Activated CD4-positive, alpha-beta memory T cell treated with anti-CD3 and anti-CD28 coated beads, Interleukin-2, amount 10 ng/mL, durations not matched to agents 7 days and 5 days (primary cell): ENCODE measurements at regions not wholly inside any gene's neighbourhood (a gene's known extent, or its start where the extent isn't known, plus 50 kb on each side); places are given as distances from the start of the nearest gene placed in this dataset.

Experiments
- CTCF ChIA-PET: fragments of 350-600 bp; sonication (Branson Sonifier 250); formaldehyde crosslinking; loops from one replicate; lab custom pipeline; 2021; ENCODE audit warnings: antibody characterized with exemption, inconsistent platforms; lab: Charles Lee
- POLR2A ChIA-PET: fragments of 350-600 bp; sonication (Branson Sonifier 250); formaldehyde crosslinking; loops from one replicate; lab custom pipeline; 2021; ENCODE audit warnings: antibody characterized with exemption; lab: Charles Lee
- DNase-seq: peaks from one replicate; pipeline ENCODE4 v3.0.0-alpha.2; 2020
- H3K27ac Mint-ChIP-seq: one replicate; pipeline ENCODE4 v1.8.0; 2021; ENCODE audit warnings: mild to moderate bottlenecking, mixed read lengths
- H3K27me3 Mint-ChIP-seq: one replicate; pipeline ENCODE4 v1.8.0; 2021; ENCODE audit warnings: mixed read lengths
- H3K36me3 Mint-ChIP-seq: one replicate; pipeline ENCODE4 v1.8.0; 2021; ENCODE audit warnings: low read depth, mixed read lengths
- H3K4me1 Mint-ChIP-seq: one replicate; pipeline ENCODE4 v1.8.0; 2021; ENCODE audit warnings: mixed read lengths
- H3K4me3 Mint-ChIP-seq: one replicate; pipeline ENCODE4 v1.8.0; 2021; ENCODE audit warnings: mild to moderate bottlenecking, mixed read lengths
- H3K9me3 Mint-ChIP-seq: one replicate; pipeline ENCODE4 v1.8.0; 2021; ENCODE audit warnings: mixed read lengths

DNA sequence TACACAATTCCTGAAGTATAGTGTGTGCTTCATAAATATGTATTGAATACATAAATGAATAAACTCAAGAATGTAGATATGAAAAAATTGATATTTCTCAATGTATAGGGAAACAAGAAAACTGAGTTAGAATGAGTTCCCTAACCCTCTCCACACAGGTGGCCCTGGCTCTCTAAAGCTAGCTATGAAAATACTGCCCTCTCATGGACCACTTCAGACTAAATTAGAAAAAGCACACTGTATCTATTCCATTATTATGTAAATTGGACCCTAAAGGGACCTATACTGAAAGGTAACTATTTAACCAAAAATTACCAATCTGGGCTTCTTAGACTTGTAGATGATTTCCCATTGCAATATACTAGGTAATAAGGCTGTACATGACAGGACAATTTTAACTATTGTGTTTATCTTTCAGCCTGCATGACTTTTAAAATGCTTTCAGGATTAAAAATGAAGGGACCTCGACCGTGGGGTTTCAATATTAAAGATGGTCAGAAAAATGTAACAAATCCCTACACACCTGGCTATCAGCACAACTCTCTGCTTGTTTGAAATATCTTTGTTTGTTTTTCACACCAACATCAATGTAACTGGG lies 672.5 kb upstream of the KIF2B start:
- no peaks in the 10 kb centered on the region for H3K27me3 Mint-ChIP-seq
- no peak overlapping the region for H3K4me3 Mint-ChIP-seq
- no peaks in the 10 kb centered on the region for H3K36me3 Mint-ChIP-seq
- ChIA-PET CTCF (no interaction called here), POLR2A (no interaction called here)
- no peak for DNase-seq
- H3K27ac Mint-ChIP-seq: no peak overlapping the region
- peaks cover 5% of the 10 kb centered on the region for H3K9me3 Mint-ChIP-seq
- H3K4me1 Mint-ChIP-seq: no peaks in the 10 kb centered on the region

DNA sequence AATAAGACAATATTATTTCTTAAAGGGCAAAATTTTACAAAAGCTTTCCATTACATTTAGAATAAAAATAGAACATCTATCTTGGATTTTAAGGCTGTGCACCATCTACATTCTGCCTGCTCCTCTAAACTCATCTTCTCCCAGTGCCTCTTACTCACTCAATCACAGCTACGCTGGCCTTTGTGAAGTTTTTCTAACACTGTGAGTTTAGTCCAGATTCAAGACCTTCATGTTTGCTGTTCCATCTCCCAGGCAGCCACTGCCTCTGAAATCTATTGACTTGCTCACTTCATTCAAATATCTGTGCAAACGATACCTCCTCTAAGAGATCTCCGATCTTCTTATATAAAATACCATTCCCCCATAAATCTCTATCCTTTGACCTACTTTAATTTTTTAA lies 673.4 kb upstream of the KIF2B start:
- CTCF ChIA-PET: no interaction called here
- no peak for DNase-seq
- H3K4me1 Mint-ChIP-seq: no peaks in the 10 kb centered on the region
- POLR2A ChIA-PET: no interaction called here
- H3K27ac Mint-ChIP-seq: no peak overlapping the region
- H3K9me3 Mint-ChIP-seq: peaks cover 5% of the 10 kb centered on the region
- no peaks in the 10 kb centered on the region for H3K27me3 Mint-ChIP-seq
- no peaks in the 10 kb centered on the region for H3K36me3 Mint-ChIP-seq
- no peak overlapping the region for H3K4me3 Mint-ChIP-seq

DNA sequence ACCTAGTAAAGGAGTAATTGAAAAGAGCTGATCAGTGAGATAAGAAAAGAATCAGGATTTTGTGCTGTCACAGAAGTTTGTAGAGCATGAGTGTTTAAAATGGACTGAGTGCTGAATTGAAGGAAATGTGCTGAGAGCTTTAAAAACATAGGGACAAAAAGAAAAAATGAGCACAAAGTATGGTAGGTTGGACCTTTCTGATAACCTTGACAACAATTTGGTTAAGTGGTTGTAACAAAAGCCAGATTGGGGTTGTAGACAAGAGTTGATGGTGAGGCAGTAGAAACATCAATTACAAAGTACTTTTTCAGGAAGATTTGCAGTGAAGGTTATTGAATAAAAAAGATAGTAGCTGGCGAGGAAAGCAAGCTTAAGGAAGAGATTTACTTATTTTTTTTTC lies 674.7 kb upstream of the KIF2B start:
- POLR2A ChIA-PET: no interaction called here

GRCh38 chr17:53142890-53143289 lies 679.8 kb upstream of the KIF2B start:
- Mint-ChIP-seq H3K27me3 (no peaks in the 10 kb centered on the region), H3K4me3 (no peak overlapping the region), H3K9me3 (peaks cover 2% of the 10 kb centered on the region), H3K4me1 (no peaks in the 10 kb centered on the region), H3K36me3 (no peaks in the 10 kb centered on the region), H3K27ac (no peak overlapping the region)
- ChIA-PET CTCF (no interaction called here), POLR2A (no interaction called here)
- DNase-seq: no peak

More for the DNA sequence above, 674.7 kb upstream of the KIF2B start:
- no peak for DNase-seq
- no peaks in the 10 kb centered on the region for H3K36me3 Mint-ChIP-seq
- H3K4me1 Mint-ChIP-seq: no peaks in the 10 kb centered on the region
- peaks cover 5% of the 10 kb centered on the region for H3K9me3 Mint-ChIP-seq
- no peak overlapping the region for H3K27ac Mint-ChIP-seq
- H3K27me3 Mint-ChIP-seq: no peaks in the 10 kb centered on the region
- CTCF ChIA-PET: no interaction called here
- H3K4me3 Mint-ChIP-seq: no peak overlapping the region

- no peak for DNase-seq
- ChIA-PET POLR2A (no interaction called here), CTCF (no interaction called here)
- Mint-ChIP-seq H3K4me1 (no peaks in the 10 kb centered on the region), H3K27ac (no peak overlapping the region), H3K9me3 (peaks cover 2% of the 10 kb centered on the region), H3K27me3 (no peaks in the 10 kb centered on the region), H3K36me3 (no peaks in the 10 kb centered on the region), H3K4me3 (no peak overlapping the region)
These were observed 681.0 kb upstream of the KIF2B start for GRCh38 chr17:53141731-53142130.

DNA sequence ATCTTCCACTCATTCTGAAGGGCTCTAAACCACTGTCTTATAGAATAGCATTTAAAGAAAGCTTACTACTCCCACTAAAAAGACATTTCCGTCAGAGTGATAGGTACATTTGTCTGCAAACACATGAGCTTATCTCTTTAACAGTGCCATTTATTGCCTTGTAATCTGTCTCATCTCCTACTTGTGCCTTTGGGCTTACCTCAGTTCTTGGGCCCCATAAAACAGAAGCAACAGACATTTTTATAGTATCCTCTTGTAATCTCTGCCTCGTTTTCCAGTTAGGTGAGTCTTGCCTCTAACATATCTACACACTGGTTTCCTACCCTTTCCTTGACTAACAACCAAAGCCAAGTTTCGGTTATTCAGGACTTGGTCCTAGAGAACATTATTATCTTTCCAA lies 681.4 kb upstream of the KIF2B start:
- Mint-ChIP-seq H3K4me3 (no peak overlapping the region), H3K4me1 (no peaks in the 10 kb centered on the region), H3K27me3 (no peaks in the 10 kb centered on the region), H3K36me3 (no peaks in the 10 kb centered on the region), H3K27ac (no peak overlapping the region), H3K9me3 (peaks cover 2% of the 10 kb centered on the region)
- no peak for DNase-seq
- ChIA-PET CTCF (no interaction called here), POLR2A (no interaction called here)

DNA sequence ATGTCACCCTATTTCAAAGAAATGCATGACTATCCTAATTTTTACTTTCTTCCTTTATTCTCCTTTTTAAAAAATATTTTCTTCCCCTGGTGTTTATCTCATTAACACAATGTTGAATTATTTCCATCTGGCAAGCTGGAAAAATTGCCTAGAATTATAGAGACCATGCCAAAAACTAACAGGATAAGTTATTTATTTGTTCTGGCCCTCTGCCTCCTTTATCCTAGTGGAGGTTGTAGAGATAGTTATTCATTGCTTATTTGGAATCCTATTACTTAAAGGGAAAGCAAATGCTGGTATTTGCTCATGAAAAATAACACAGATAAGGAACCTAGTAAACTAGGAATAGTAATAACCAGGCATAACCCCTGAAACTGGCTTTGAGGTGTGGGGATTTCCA lies 684.9 kb upstream of the KIF2B start:
- ChIA-PET CTCF (no interaction called here), POLR2A (no interaction called here)
- peaks cover 2% of the 10 kb centered on the region for H3K9me3 Mint-ChIP-seq
- H3K4me1 Mint-ChIP-seq: no peaks in the 10 kb centered on the region
- no peaks in the 10 kb centered on the region for H3K36me3 Mint-ChIP-seq
- no peak overlapping the region for H3K4me3 Mint-ChIP-seq
- DNase-seq: no peak
- H3K27me3 Mint-ChIP-seq: no peaks in the 10 kb centered on the region
- H3K27ac Mint-ChIP-seq: no peak overlapping the region

GRCh38 chr17:53135969-53136368 lies 686.8 kb upstream of the KIF2B start:
- Mint-ChIP-seq H3K4me1 (no peaks in the 10 kb centered on the region), H3K9me3 (peaks cover 2% of the 10 kb centered on the region), H3K4me3 (no peak overlapping the region), H3K27me3 (no peaks in the 10 kb centered on the region), H3K27ac (no peak overlapping the region), H3K36me3 (no peaks in the 10 kb centered on the region)
- ChIA-PET POLR2A (no interaction called here), CTCF (no interaction called here)
- no peak for DNase-seq

GRCh38 chr17:53134548-53134947 lies 688.2 kb upstream of the KIF2B start:
- no peak overlapping the region for H3K27ac Mint-ChIP-seq
- H3K36me3 Mint-ChIP-seq: no peaks in the 10 kb centered on the region
- no peak overlapping the region for H3K4me3 Mint-ChIP-seq
- POLR2A ChIA-PET: no interaction called here
- CTCF ChIA-PET: interaction anchor here (0.6 kb wide), 1 partner anchor 1370 kb away, joined by 3 read pairs; no protein-coding TSS in a partner anchor
- H3K4me1 Mint-ChIP-seq: no peaks in the 10 kb centered on the region
- H3K27me3 Mint-ChIP-seq: no peaks in the 10 kb centered on the region
- peaks cover 2% of the 10 kb centered on the region for H3K9me3 Mint-ChIP-seq
- DNase-seq: no peak

- Mint-ChIP-seq H3K4me1 (no peaks in the 10 kb centered on the region), H3K9me3 (peaks cover 2% of the 10 kb centered on the region), H3K27me3 (no peaks in the 10 kb centered on the region), H3K4me3 (no peak overlapping the region), H3K27ac (no peak overlapping the region), H3K36me3 (no peaks in the 10 kb centered on the region)
- no peak for DNase-seq
- ChIA-PET POLR2A (no interaction called here), CTCF (interaction anchor here (0.6 kb wide), 1 partner anchor 1369 kb away, joined by 3 read pairs; no protein-coding TSS in a partner anchor)
These were observed 688.9 kb upstream of the KIF2B start for GRCh38 chr17:53133876-53134275.

DNA sequence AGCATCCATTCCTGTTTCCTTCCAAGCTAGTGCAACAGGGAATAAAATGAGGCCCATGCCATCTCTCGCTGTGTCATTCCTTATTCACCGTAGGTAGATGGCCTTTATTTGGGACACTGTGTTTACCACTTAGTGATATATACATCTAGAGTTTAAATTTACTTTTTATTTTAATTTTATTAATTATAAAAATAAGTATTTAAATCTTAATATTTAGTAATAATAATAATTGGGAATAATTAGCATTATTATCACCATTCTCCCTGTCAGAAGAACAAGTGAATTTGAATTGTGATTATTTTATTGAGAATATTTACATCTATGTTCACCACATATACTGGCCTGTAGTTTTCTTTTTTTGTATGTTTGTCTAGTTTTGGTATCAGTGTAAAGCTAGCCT lies 692.9 kb upstream of the KIF2B start:
- H3K4me1 Mint-ChIP-seq: no peaks in the 10 kb centered on the region
- no peak overlapping the region for H3K27ac Mint-ChIP-seq
- CTCF ChIA-PET: no interaction called here
- no peak overlapping the region for H3K4me3 Mint-ChIP-seq
- no peaks in the 10 kb centered on the region for H3K36me3 Mint-ChIP-seq
- H3K27me3 Mint-ChIP-seq: no peaks in the 10 kb centered on the region
- H3K9me3 Mint-ChIP-seq: no peaks in the 10 kb centered on the region
- no peak for DNase-seq
- POLR2A ChIA-PET: no interaction called here

- DNase-seq: no peak
- H3K9me3 Mint-ChIP-seq: no peaks in the 10 kb centered on the region
These were observed 695.4 kb upstream of the KIF2B start for GRCh38 chr17:53127331-53127730.

GRCh38 chr17:53122966-53123365 lies 699.8 kb upstream of the KIF2B start:
- Mint-ChIP-seq H3K27me3 (no peaks in the 10 kb centered on the region), H3K4me3 (no peak overlapping the region), H3K9me3 (no peaks in the 10 kb centered on the region), H3K27ac (no peak overlapping the region), H3K36me3 (no peaks in the 10 kb centered on the region), H3K4me1 (no peaks in the 10 kb centered on the region)
- no peak for DNase-seq
- CTCF ChIA-PET: no interaction called here
- POLR2A ChIA-PET: no interaction called here

More at GRCh38 chr17:53127331-53127730, 695.4 kb upstream of the KIF2B start:
- Mint-ChIP-seq H3K27ac (no peak overlapping the region), H3K27me3 (no peaks in the 10 kb centered on the region), H3K4me3 (no peak overlapping the region), H3K36me3 (no peaks in the 10 kb centered on the region), H3K4me1 (no peaks in the 10 kb centered on the region)
- ChIA-PET CTCF (no interaction called here), POLR2A (no interaction called here)

DNA sequence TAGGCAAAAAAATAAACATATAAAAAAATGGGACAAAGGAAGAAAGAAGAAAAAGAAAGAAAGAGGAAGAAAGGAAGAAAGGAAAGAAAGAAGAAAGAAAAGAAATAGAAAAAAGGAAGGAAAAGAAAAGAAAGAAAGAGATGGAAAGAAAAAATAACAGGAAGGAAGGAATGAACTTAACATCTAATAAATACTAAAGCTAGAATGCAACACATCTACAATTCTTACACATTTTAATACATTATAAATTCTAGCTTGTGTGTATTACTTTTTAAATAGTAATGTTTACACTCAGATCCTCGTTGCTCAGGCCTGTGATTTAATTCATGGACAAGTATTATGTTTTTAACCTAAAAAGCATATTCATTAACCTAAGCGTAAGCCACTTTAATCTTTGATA lies 703.0 kb upstream of the KIF2B start:
- H3K4me1 Mint-ChIP-seq: no peaks in the 10 kb centered on the region
- H3K9me3 Mint-ChIP-seq: peaks cover 5% of the 10 kb centered on the region
- H3K4me3 Mint-ChIP-seq: no peak overlapping the region
- no peak overlapping the region for H3K27ac Mint-ChIP-seq
- ChIA-PET CTCF (no interaction called here), POLR2A (no interaction called here)
- no peak for DNase-seq
- no peaks in the 10 kb centered on the region for H3K27me3 Mint-ChIP-seq
- no peaks in the 10 kb centered on the region for H3K36me3 Mint-ChIP-seq
